Stimulated activated CD8-positive, alpha-beta memory T cell treated with anti-CD3 and anti-CD28 coated beads, Interleukin-7, amount 100 ng/mL, for 48 hours (primary cell): ENCODE measurements at regions not wholly inside any gene's neighbourhood (a gene's known extent, or its start where the extent isn't known, plus 50 kb on each side); places are given as distances from the start of the nearest gene placed in this dataset.
"Not testable (repeated sequence)": the region's sequence is repeated elsewhere in the genome, so short reads cannot be mapped to it uniquely, and the experiment has no call there.

Experiments used
- DNase-seq, 2 donors: peaks; one replicate each; pipeline ENCODE4 v3.0.0-alpha.2; 2020; ENCODE audit warnings: low read depth in 1 of 2; ENCODE audit errors: extremely low read depth in 1 of 2

- DNase-seq: no peak
Observed at GRCh38 chr10:111560027-111560426, 483.2 kb downstream of the ADRA2A start.

- no peak for DNase-seq
Observed at GRCh38 chr10:111561124-111561523, 484.3 kb downstream of the ADRA2A start.

- no peak for DNase-seq
Observed at GRCh38 chr10:111565542-111565941, 488.7 kb downstream of the ADRA2A start.

- no peak for DNase-seq
Observed at GRCh38 chr10:111578076-111578475, 501.2 kb downstream of the ADRA2A start.

GRCh38 chr10:111579473-111579872 is 502.6 kb downstream of the ADRA2A start:
- DNase-seq: no peak

GRCh38 chr10:111590703-111591102 is 513.9 kb downstream of the ADRA2A start:
- no peak for DNase-seq

- no peak for DNase-seq
Observed at GRCh38 chr10:111593578-111593977, 516.7 kb downstream of the ADRA2A start.

- DNase-seq: no peak
Observed at GRCh38 chr10:111595173-111595572, 518.3 kb downstream of the ADRA2A start.

GRCh38 chr10:111598433-111599059 is 521.7 kb downstream of the ADRA2A start:
- peak in 1 of 2 donors; percentile 4 for DNase-seq

- DNase-seq: no peak
Observed at GRCh38 chr10:111599943-111600342, 523.1 kb downstream of the ADRA2A start.

- no peak for DNase-seq
Observed at GRCh38 chr10:111600772-111601171, 523.9 kb downstream of the ADRA2A start.

- DNase-seq: no peak
Observed at GRCh38 chr10:111612273-111612672, 535.4 kb downstream of the ADRA2A start.

GRCh38 chr10:111634191-111634590 is 549.4 kb downstream of the GPAM start:
- no peak for DNase-seq

- DNase-seq: no peak
Observed at GRCh38 chr10:111646021-111646420, 537.5 kb downstream of the GPAM start.

GRCh38 chr10:111648046-111648445 is 535.5 kb downstream of the GPAM start:
- no peak for DNase-seq

GRCh38 chr10:111649080-111649479 is 534.5 kb downstream of the GPAM start:
- DNase-seq: not testable (repeated sequence)

GRCh38 chr10:111650088-111650487 is 533.5 kb downstream of the GPAM start:
- DNase-seq: no peak

- no peak for DNase-seq
Observed at GRCh38 chr10:111656066-111656465, 527.5 kb downstream of the GPAM start.

GRCh38 chr10:111677759-111678158 is 505.8 kb downstream of the GPAM start:
- DNase-seq: no peak

- no peak for DNase-seq
Observed at GRCh38 chr10:111686796-111687195, 496.8 kb downstream of the GPAM start.

GRCh38 chr10:111698711-111699110 is 484.9 kb downstream of the GPAM start:
- no peak for DNase-seq

GRCh38 chr10:111703986-111704385 is 479.6 kb downstream of the GPAM start:
- no peak for DNase-seq

GRCh38 chr10:111705021-111705420 is 478.5 kb downstream of the GPAM start:
- DNase-seq: no peak
